ENCODE measurements at regions not wholly inside any gene's neighbourhood (a gene's known extent, or its start where the extent isn't known, plus 50 kb on each side); places are given as distances from the start of the nearest gene placed in this dataset.

GRCh38 chr1:209463441-209463840 is 120.1 kb upstream of the CAMK1G start:
- DNase-seq (ENCODE audit: low read depth) = no peak
- no peak overlapping the region for H3K4me3 ChIP-seq (ENCODE audit: low read depth, low read length)
- no peak for TF ChIP-seq CTCF (IDR thresholded peaks at IDR 0.05; ENCODE audit: low read depth, low read length, missing control alignments)
- in situ Hi-C loops (cut with HindIII; ENCODE audit: low sequenced_read_pairs) = no loop called here

GRCh38 chr1:209473025-209473424 is 110.5 kb upstream of the CAMK1G start:
- in situ Hi-C loops (cut with HindIII; ENCODE audit: low sequenced_read_pairs) = no loop called here
- H3K4me3 ChIP-seq (ENCODE audit: low read depth, low read length) = no peak overlapping the region
- TF ChIP-seq CTCF (IDR thresholded peaks at IDR 0.05; ENCODE audit: low read depth, low read length, missing control alignments) = no peak
- DNase-seq (ENCODE audit: low read depth) = no peak

- in situ Hi-C loops (cut with HindIII; ENCODE audit: low sequenced_read_pairs) = no loop called here
- no peak for TF ChIP-seq CTCF (IDR thresholded peaks at IDR 0.05; ENCODE audit: low read depth, low read length, missing control alignments)
- H3K4me3 ChIP-seq (ENCODE audit: low read depth, low read length) = no peak overlapping the region
- DNase-seq (ENCODE audit: low read depth) = no peak
These were observed 103.2 kb upstream of the CAMK1G start for GRCh38 chr1:209480345-209480744.

GRCh38 chr1:209483691-209484090 is 99.8 kb upstream of the CAMK1G start:
- no peak for TF ChIP-seq CTCF (IDR thresholded peaks at IDR 0.05; ENCODE audit: low read depth, low read length, missing control alignments)
- DNase-seq (ENCODE audit: low read depth) = no peak
- H3K4me3 ChIP-seq (ENCODE audit: low read depth, low read length) = no peak overlapping the region
- in situ Hi-C loops (cut with HindIII; ENCODE audit: low sequenced_read_pairs) = no loop called here

GRCh38 chr1:209484429-209484828 is 99.1 kb upstream of the CAMK1G start:
- no peak for DNase-seq (ENCODE audit: low read depth)
- in situ Hi-C loops (cut with HindIII; ENCODE audit: low sequenced_read_pairs) = no loop called here
- H3K4me3 ChIP-seq (ENCODE audit: low read depth, low read length) = no peak overlapping the region
- no peak for TF ChIP-seq CTCF (IDR thresholded peaks at IDR 0.05; ENCODE audit: low read depth, low read length, missing control alignments)

GRCh38 chr1:209485167-209485566 is 98.3 kb upstream of the CAMK1G start:
- in situ Hi-C loops (cut with HindIII; ENCODE audit: low sequenced_read_pairs) = no loop called here
- no peak overlapping the region for H3K4me3 ChIP-seq (ENCODE audit: low read depth, low read length)
- no peak for TF ChIP-seq CTCF (IDR thresholded peaks at IDR 0.05; ENCODE audit: low read depth, low read length, missing control alignments)
- no peak for DNase-seq (ENCODE audit: low read depth)

- no peak for TF ChIP-seq CTCF (IDR thresholded peaks at IDR 0.05; ENCODE audit: low read depth, low read length, missing control alignments)
- in situ Hi-C loops (cut with HindIII; ENCODE audit: low sequenced_read_pairs) = no loop called here
- no peak for DNase-seq (ENCODE audit: low read depth)
- no peak overlapping the region for H3K4me3 ChIP-seq (ENCODE audit: low read depth, low read length)
These were observed 97.8 kb upstream of the CAMK1G start for GRCh38 chr1:209485751-209486150.

Data from astrocyte of the cerebellum (primary cell).